PC-9 (cell line): ENCODE measurements at regions not wholly inside any gene's neighbourhood (a gene's known extent, or its start where the extent isn't known, plus 50 kb on each side); places are given as distances from the start of the nearest gene placed in this dataset.

ENCODE experiments used
- BruUV-seq: library from RNA; stranded (reverse); fragments of 400-500 nt; replicated peaks from 2 replicates; lab custom pipeline; 2021; lab: Mats Ljungman, UMichigan
- CTCF ChIA-PET: fragments of 300-600 bp; sonication (Branson Sonifier 250); formaldehyde crosslinking; loops from one replicate; lab custom pipeline; 2022; ENCODE audit warnings: antibody characterized with exemption; lab: Charles Lee
- POLR2A ChIA-PET: fragments of 300-600 bp; sonication (Branson Sonifier 250); formaldehyde crosslinking; loops from one replicate; lab custom pipeline; 2022; ENCODE audit warnings: antibody characterized with exemption; ENCODE audit not compliant: unreplicated experiment; lab: Charles Lee
- DNase-seq, 2 experiments: peaks; one replicate each; pipeline versions ENCODE4 v3.0.0 to v3.0.0-alpha.2; 2015 to 2022; ENCODE audit warnings: mixed read lengths in 1 of 2
- H2AFZ ChIP-seq: fragments of 200-600 bp; sonication (generic); 2 replicates; pipeline ENCODE4 v1.8.1; 2017; ENCODE audit warnings: antibody characterized with exemption
- H3F3A ChIP-seq: fragments of 200-600 bp; sonication (generic); 2 replicates; pipeline ENCODE4 v1.8.1; 2017; ENCODE audit warnings: antibody characterized with exemption, mild to moderate bottlenecking, low read depth; ENCODE audit not compliant: insufficient read depth
- H3K27ac ChIP-seq: fragments of 200-600 bp; sonication (generic); 2 replicates; pipeline ENCODE4 v1.6.1; 2016; ENCODE audit warnings: mixed run types
- H3K27me3 ChIP-seq: fragments of 200-600 bp; sonication (generic); 2 replicates; pipeline ENCODE4 v1.6.1; 2016; ENCODE audit warnings: low read depth, mixed run types; ENCODE audit not compliant: insufficient read depth
- H3K36me3 ChIP-seq: fragments of 200-600 bp; sonication (generic); 2 replicates; pipeline ENCODE4 v1.6.1; 2016; ENCODE audit warnings: low read depth, mixed run types
- H3K4me1 ChIP-seq: fragments of 200-600 bp; sonication (generic); replicated peaks from 2 replicates; pipeline ENCODE4 v1.6.1; 2016; ENCODE audit warnings: mixed run types; ENCODE audit not compliant: insufficient read depth
- H3K4me2 ChIP-seq: fragments of 200-600 bp; sonication (generic); 2 replicates; pipeline ENCODE4 v1.6.1; 2017; ENCODE audit warnings: mixed run types
- H3K4me3 ChIP-seq: fragments of 200-600 bp; sonication (generic); 2 replicates; pipeline ENCODE4 v1.6.1; 2016; ENCODE audit warnings: mixed run types
- H3K79me2 ChIP-seq: fragments of 200-600 bp; sonication (generic); 2 replicates; pipeline ENCODE4 v1.6.1; 2017; ENCODE audit warnings: low read depth, mixed run types
- H3K9me2 ChIP-seq: fragments of 200-600 bp; sonication (generic); 2 replicates; pipeline ENCODE4 v1.8.1; 2017; ENCODE audit warnings: mild to moderate bottlenecking; ENCODE audit not compliant: insufficient read depth
- H3K9me3 ChIP-seq: fragments of 200-600 bp; sonication (generic); 2 replicates; pipeline ENCODE4 v1.8.1; 2016; ENCODE audit warnings: low read depth; ENCODE audit not compliant: insufficient read depth
- H4K20me1 ChIP-seq: fragments of 200-600 bp; sonication (generic); 2 replicates; pipeline ENCODE4 v1.8.1; 2017; ENCODE audit not compliant: insufficient read depth
- CTCF ChIP-seq: fragments of 200-600 bp; sonication (generic); conservative IDR thresholded peaks from 2 replicates; pipeline ENCODE4 v1.6.1; 2017; ENCODE audit warnings: mixed run types, antibody characterized with exemption, mild to moderate bottlenecking, moderate library complexity
- EZH2 ChIP-seq: fragments of 200-600 bp; sonication (generic); IDR thresholded peaks from 2 replicates; pipeline ENCODE4 v1.8.0; 2017; ENCODE audit warnings: antibody characterized with exemption, low read depth
- intact Hi-C: fragments of 100-400 bp; cut with micrococcal nuclease; formaldehyde crosslinking; loops from one replicate; pipeline ENCODE4 v1.10.0; 2022; ENCODE audit not compliant: unreplicated experiment

GRCh38 chr5:147956842-147957223 lies 50.5 kb upstream of the C5orf46 start:
- H3K4me3 ChIP-seq: no peak overlapping the region
- DNase-seq: no peak
- POLR2A ChIA-PET: no interaction called here

GRCh38 chr5:147956064-147956841 lies 49.9 kb upstream of the C5orf46 start:
- Histone ChIP-seq H3K4me1 (no peaks in the 10 kb centered on the region), H3K36me3 (no peaks in the 10 kb centered on the region), H3K4me2 (no peak overlapping the region), H3K27ac (no peak overlapping the region), H3F3A (no peaks in the 10 kb centered on the region), H3K79me2 (no peaks in the 10 kb centered on the region), H3K4me3 (no peak overlapping the region), H4K20me1 (no peaks in the 10 kb centered on the region), H3K9me3 (no peaks in the 10 kb centered on the region), H2AFZ (no peak overlapping the region), H3K9me2 (no peaks in the 10 kb centered on the region), H3K27me3 (no peaks in the 10 kb centered on the region)
- CTCF ChIA-PET: interaction anchor here (0.6 kb wide), 1 partner anchor 72 kb away, joined by 4 read pairs; no protein-coding TSS in a partner anchor
- no peak for DNase-seq
- intact Hi-C loops: loop anchor here (10.0 kb wide), 1 partner anchor 1309 kb away; no protein-coding TSS in a partner anchor
- POLR2A ChIA-PET: no interaction called here
- TF ChIP-seq EZH2: no peak
- no peak for TF ChIP-seq CTCF
- no TSS peak for BruUV-seq

More at GRCh38 chr5:147956842-147957223, 50.5 kb upstream of the C5orf46 start:
- intact Hi-C loops: loop anchor here (10.0 kb wide), 1 partner anchor 1308 kb away; no protein-coding TSS in a partner anchor
- H3K9me2 ChIP-seq: no peaks in the 10 kb centered on the region
- no peak overlapping the region for H3K4me2 ChIP-seq
- no peaks in the 10 kb centered on the region for H3K27me3 ChIP-seq
- no peaks in the 10 kb centered on the region for H3K36me3 ChIP-seq
- CTCF ChIA-PET: no interaction called here
- TF ChIP-seq CTCF: no peak
- TF ChIP-seq EZH2: no peak
- BruUV-seq: no TSS peak
- no peaks in the 10 kb centered on the region for H3K4me1 ChIP-seq
- H3F3A ChIP-seq: no peaks in the 10 kb centered on the region
- no peaks in the 10 kb centered on the region for H3K9me3 ChIP-seq
- no peak overlapping the region for H3K27ac ChIP-seq
- H3K79me2 ChIP-seq: no peaks in the 10 kb centered on the region
- H4K20me1 ChIP-seq: no peaks in the 10 kb centered on the region
- no peak overlapping the region for H2AFZ ChIP-seq
